H1 (cell line): ENCODE measurements at regions not wholly inside any gene's neighbourhood (a gene's known extent, or its start where the extent isn't known, plus 50 kb on each side); places are given as distances from the start of the nearest gene placed in this dataset.

Experiments
- BCL11A ChIP-seq, 2 experiments: IDR thresholded peaks; one replicate each; pipeline ENCODE4 v1.6.1; 2011; ENCODE audit warnings: low read depth in 2 of 2, low read length in 2 of 2, mild to moderate bottlenecking in 2 of 2
- BRCA1 ChIP-seq: IDR thresholded peaks from 2 replicates; pipeline ENCODE4 v1.6.1; 2012; ENCODE audit warnings: low read depth, low read length, improper control_type of control experiment
- CHD7 ChIP-seq: fragments of 300-600 bp; sonication (generic); IDR thresholded peaks from 2 replicates; pipeline ENCODE4 v1.7.1; 2012; ENCODE audit warnings: low read length, moderate library complexity, mild to moderate bottlenecking, inconsistent platforms; ENCODE audit not compliant: insufficient replicate concordance
- FOSL1 ChIP-seq: IDR thresholded peaks from 2 replicates; pipeline ENCODE4 v1.6.1; 2011; ENCODE audit warnings: mild to moderate bottlenecking, low read depth, low read length, moderate library complexity; ENCODE audit not compliant: insufficient read depth
- GTF2F1 ChIP-seq: IDR thresholded peaks from 2 replicates; pipeline ENCODE4 v1.6.1; 2012; ENCODE audit warnings: low read depth, low read length, improper control_type of control experiment, borderline replicate concordance
- HDAC2 ChIP-seq, 2 experiments: fragments of 300-600 bp in 1 of 2; sonication (generic) in 1 of 2; IDR thresholded peaks; 2 replicates each; pipeline ENCODE4 v1.6.1; 2011 to 2012; ENCODE audit warnings: low read depth in 2 of 2, low read length in 2 of 2, mild to moderate bottlenecking in 2 of 2, moderate library complexity in 2 of 2, borderline replicate concordance in 1 of 2, inconsistent platforms in 1 of 2
- NANOG ChIP-seq: IDR thresholded peaks from 2 replicates; pipeline ENCODE4 v1.6.1; 2011; ENCODE audit warnings: low read length, low read depth, mild to moderate bottlenecking, inconsistent platforms; ENCODE audit not compliant: insufficient read depth, poor library complexity, severe bottlenecking
- RNF2 ChIP-seq: fragments of 200-900, 300-1000 bp; sonication (generic); IDR thresholded peaks from 2 replicates; pipeline ENCODE4 v1.7.1; 2016; ENCODE audit warnings: borderline replicate concordance, low read depth, mild to moderate bottlenecking, antibody characterized with exemption, low read length; ENCODE audit not compliant: poor library complexity, severe bottlenecking; ENCODE audit errors: missing control alignments
- SP4 ChIP-seq: IDR thresholded peaks from 2 replicates; pipeline ENCODE4 v1.6.1; 2012; ENCODE audit warnings: low read length, inconsistent platforms
- TAF1 ChIP-seq: IDR thresholded peaks from 2 replicates; pipeline ENCODE4 v1.6.1; 2011; ENCODE audit warnings: mild to moderate bottlenecking, low read depth, low read length

DNA sequence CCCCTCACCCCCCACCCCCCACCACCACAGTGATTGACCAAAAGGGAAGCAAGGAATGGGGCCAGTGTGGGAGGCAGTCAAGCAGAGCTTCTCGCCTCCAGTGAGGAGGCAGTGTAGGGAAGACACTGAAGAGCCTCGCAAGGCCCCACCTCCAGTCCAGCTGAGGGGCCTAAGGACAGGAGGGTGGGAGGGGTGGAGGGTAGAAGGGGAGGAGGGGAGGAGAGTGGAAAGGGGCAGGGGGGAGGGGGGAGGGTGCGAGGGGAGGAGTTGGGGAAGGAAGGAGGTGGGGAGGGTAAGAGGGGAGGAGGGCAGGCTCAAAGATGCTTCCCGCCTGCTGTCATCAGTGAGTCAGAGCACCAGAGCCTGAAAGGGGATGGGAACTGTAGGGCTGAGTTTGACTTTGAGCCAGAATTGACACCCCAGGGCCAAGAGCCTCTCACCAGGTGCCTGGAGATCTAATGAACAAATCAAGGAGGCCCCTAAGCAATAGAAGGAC is 786.2 kb downstream of the UQCRFS1 start (continued):
- TF ChIP-seq CHD7 = no peak
- TF ChIP-seq BCL11A (IDR thresholded peaks at IDR 0.05; ENCODE audit: low read depth in 2 of 2, low read length in 2 of 2) = no peak
- no peak for TF ChIP-seq TAF1
- TF ChIP-seq NANOG = no peak
- no peak for TF ChIP-seq GTF2F1
- no peak for TF ChIP-seq SP4
- TF ChIP-seq RNF2 = no peak
- TF ChIP-seq FOSL1 = no peak
- TF ChIP-seq BRCA1 = no peak
- no peak for TF ChIP-seq HDAC2 (IDR thresholded peaks at IDR 0.05; ENCODE audit: borderline replicate concordance in 1 of 2, low read depth in 2 of 2, low read length in 2 of 2)
